IPS-NIHi7 (cell line): ENCODE measurements at regions not wholly inside any gene's neighbourhood (a gene's known extent, or its start where the extent isn't known, plus 50 kb on each side); places are given as distances from the start of the nearest gene placed in this dataset.
A peak's percentile ranks its signal among the peaks of the same experiment; 100 is the strongest.

Source experiments
- DNase-seq: peaks from one replicate; pipeline ENCODE4 v3.0.0; 2012; ENCODE audit warnings: mixed read lengths; ENCODE audit errors: extremely low spot score

DNA sequence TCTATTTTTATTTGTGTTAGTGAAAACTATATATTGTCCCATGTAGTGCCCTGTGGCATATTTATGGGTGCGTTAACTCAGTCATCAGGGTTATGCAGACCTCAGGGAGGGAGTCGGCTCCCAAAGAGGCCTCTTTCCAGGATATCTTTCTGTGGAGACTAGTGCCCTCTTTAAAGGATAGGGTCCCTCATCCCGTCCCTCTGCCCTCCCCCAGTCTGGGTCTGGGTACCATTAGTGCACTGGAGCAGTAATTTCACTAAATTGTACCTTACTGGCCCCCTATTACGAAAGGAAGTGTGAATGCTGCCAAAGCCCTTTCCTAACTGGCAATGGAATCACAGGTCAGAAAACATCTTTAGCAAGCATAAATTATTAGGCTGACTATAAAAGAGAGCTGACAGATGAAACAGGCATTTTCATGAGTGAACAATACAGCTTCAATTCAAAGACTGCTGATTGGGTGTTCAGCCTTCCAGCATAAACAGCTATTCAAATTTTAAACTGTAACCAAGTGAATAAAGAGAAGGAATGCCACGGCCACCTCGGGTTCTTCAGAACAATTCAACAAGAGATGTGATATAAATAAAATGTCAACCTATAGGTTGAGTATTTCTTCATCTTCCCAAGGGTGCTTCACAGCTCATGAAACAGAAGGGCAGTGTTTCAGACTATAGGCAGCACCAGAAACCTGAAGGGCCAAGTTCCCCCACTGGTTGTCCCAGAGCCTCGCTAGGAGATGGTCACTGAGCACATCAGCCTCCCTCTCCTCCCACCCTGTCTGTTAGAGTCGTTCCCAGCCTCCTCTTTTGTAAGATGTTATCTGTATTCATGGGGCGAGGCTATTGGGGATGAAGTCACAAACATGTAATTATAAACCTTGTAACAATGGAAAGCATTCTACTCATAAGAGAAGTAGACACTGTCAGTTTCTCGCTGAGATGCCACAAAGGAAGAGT is 318.7 kb downstream of the TMEM161B start:
- DNase-seq: no peak

- DNase-seq: no peak
Measured at GRCh38 chr5:87948486-87948885, 320.2 kb downstream of the TMEM161B start.

- DNase-seq: no peak
Measured at GRCh38 chr5:87946271-87946670, 322.4 kb downstream of the TMEM161B start.

DNA sequence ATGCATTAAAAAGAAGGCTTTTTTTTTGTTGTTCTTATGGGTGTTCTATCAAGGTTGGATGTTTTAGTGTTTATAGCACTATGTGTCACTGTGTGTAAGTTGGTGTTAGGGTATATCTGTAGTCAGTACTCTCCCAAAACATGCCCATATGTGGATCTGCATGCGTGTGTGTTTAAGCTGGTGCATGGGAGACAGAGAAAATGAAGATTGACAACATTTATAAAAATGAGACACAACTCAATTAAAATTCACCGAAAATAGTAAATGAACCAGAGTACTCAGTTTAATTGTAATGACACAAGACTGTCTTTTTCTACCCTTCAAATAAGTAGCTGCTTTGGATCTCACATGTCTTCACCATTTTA is 323.4 kb downstream of the TMEM161B start:
- DNase-seq: no peak

DNA sequence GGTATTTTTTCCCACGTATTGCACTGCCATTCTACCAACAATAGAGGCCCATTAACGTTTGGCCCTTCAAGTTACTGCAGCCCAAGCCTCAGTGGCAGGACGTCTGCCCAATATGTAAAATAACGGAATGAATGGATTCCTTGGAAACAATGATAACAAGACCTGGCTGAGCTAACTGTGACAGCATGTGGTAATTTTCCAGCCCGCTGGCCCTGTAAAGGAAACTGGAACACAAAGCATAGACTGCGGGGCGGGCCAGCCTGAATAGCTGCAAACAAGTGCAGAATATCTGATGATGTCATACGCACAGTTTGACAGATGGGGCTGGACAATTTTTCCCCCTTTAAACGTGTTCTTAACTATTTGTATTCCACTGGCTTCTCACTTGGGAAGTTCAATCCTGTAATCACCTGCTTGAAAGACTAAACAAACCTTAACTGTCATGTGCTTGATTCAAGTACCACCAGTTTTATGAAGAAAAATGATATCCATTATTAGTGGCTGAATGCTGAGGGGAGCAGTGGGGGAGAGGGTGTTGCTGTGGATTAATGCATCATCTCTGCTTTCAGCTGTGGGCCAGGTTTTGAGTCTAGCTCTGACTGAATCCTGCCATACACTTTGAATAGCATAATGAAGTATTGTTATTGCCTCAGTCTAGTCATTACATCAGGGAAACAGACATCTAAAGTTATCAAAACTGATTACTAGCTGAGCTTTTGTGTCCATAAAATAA is 323.9 kb downstream of the TMEM161B start:
- DNase-seq: peak; percentile 41

DNA sequence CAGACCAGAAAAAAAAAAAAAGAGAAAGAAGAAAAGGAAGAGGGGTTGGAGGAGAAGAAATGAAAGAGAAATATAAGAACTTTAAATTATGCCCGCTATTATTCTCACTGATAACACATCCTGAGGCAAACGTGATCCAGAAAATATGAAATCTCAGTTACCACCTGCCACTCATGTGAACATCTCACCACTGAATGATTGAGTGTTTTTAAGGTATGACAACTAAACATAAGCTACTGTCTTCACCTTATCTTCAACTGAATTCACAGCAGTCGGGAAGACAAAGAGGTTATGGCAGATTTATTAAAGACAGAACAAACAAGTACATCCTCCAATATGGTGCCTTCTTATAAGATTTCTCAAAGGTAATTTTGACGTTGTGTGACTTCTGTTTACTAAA is 327.9 kb downstream of the TMEM161B start:
- DNase-seq: no peak

DNA sequence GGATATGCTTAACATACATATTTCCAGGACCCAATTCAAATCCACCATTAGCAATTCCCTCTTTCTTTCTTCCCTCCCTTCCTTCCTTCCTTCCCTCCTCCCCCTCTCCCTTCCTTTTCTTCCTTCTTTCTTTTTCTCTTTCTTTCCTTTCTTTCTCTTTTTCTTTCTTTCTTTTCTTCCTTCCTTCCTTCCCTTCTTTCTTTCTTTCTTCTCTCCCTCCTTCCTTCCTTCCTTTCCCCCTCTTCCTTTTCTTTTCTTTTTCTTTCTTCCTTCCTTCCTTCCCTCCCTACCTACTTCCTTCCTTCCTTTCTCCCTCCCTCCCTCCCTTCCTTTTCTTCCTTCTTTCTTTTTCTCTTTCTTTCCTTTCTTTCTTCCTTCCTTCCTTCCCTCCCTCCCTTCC is 332.0 kb downstream of the TMEM161B start:
- no peak for DNase-seq

DNA sequence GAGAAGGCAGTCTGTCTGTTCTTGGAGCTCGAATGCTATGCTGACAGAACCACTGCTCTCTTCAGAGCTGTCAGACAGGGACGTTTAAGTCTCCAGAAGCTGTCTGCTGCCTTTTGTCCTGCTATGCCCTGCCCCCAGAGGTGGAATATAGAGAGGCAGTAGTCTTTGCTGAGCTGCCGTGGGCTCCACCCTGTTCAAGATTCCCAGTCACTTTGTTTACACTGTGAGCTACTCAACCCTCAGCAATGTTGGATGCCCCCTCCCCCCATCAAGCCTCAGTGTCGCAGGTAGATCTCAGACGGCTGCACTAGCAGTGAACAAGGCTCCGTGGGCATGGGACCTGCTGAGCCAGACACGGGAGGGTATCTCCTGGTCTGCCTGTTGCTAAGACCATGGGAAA is 344.2 kb downstream of the TMEM161B start:
- no peak for DNase-seq

DNA sequence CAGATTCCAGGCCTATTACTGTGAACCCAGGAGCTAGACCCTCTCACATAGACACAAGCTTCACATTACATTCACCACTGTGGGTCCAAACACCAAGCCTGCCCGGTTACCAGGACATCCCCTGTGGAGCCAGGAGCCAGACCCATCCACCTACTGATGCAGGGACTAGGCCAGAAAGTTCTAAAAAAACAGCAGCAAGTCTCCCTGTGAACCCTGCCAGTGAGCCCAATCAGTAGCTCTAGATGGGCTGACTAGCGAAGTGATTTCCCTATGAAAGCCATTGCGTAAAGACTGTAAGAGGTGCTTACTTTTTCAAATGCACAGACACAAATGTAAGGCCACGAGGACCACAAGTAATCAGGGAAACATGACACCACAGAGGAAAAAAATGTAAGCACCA is 352.3 kb downstream of the TMEM161B start:
- DNase-seq: peak; percentile 39

DNA sequence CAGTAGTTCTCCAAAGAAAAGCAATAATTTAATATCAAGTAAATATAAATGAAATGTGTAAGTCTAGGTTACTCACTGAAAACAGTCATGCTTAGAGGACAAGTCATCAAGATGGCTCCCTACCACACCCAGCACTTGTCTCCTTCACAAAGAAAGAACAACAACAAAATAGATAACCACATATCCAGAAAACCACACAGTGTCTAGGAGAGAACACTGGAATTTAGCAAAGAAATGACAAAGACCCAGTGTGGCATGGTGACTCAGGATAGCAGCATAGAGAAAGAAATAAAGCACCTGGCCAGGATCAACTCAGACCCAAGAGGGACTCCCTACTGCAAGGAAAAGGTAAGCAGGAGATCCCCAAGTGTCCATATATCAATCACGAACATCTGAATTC is 356.2 kb downstream of the TMEM161B start:
- no peak for DNase-seq

DNA sequence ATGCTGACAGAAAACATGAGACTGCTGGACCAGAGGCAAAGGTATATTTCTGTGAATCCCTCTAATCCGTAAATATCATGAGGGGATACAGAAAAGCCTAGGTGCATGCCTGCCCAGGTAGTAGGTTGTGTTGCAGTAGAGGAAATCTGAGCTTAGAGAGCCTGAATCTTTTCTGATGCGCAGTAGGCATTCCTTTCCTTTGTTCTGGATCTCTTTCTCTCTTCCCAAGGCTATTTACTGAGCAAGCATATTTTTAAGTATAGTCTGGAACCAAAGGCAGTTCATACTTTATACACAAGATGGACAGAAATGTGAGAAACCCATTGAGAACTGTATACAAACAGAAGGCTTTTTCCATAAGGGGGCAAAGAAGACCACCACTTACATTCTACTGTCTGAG is 359.3 kb downstream of the TMEM161B start:
- DNase-seq: peak; percentile 20

- no peak for DNase-seq
Measured at GRCh38 chr5:87906962-87907361, 361.7 kb downstream of the TMEM161B start.

GRCh38 chr5:87900419-87900818 is 368.2 kb downstream of the TMEM161B start:
- DNase-seq: no peak

GRCh38 chr5:87899721-87900131 is 368.9 kb downstream of the TMEM161B start:
- no peak for DNase-seq

GRCh38 chr5:87899208-87899661 is 369.4 kb downstream of the TMEM161B start:
- no peak for DNase-seq

- DNase-seq: no peak
Measured at GRCh38 chr5:87898574-87898973, 370.1 kb downstream of the TMEM161B start.

GRCh38 chr5:87888139-87888538 is 380.5 kb downstream of the TMEM161B start:
- no peak for DNase-seq

GRCh38 chr5:87887247-87887646 is 381.4 kb downstream of the TMEM161B start:
- no peak for DNase-seq

GRCh38 chr5:87886164-87886563 is 382.5 kb downstream of the TMEM161B start:
- DNase-seq: no peak

DNA sequence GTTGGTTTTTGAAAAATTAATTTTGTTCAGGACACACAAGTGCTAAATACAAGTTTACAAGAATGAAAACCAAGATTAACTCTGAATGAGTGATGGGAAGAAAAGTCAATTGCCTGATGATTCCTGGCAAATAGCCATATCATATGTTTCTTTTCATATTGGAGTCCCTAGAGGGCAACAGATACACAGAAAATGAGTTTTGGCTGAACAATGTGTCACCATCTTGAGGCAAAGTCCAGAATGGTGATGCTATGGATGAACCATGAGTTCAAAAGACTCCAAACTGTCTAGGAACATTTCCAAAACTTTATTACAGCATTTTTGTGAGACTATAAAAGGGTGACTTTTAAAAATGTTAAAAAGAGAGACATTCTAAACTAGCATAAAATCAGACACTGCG is 382.9 kb downstream of the TMEM161B start:
- DNase-seq: no peak

DNA sequence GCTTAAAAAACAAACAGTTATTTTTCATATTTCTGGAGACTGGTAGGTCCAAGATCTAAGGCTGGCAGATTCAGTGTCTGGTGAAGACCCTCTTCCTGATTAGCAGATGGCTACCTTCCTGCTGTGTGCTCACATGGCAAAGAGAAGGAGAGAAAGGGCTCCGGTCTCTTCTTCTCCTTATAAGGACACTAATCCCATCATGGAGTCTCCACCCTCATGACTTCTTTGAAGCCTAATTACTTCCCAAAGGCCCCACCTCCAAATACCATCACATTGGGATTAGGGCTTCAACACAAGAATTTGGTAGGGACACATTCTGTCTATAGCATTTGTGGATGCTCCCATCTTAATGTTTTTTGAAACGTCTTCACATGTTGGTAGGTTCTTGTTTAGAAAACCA is 391.1 kb downstream of the TMEM161B start:
- no peak for DNase-seq

DNA sequence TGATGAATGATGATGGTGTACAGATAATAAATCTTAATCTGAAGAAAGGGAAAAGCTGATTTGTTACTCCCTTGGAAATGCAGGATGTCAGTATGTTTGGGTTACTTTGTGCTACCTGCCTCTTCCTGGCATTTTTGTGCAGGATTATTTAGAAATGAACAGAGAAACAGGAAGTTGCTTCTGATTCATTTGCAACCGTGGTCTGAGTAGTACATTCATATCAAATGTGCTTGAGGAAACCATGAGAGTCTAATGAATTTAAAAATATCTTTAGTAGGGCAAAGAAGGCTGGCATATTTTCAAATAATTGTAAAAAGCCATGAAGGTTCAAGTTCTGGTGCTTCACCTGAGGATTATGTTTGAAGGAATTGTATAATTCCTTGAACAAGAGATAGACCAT is 391.6 kb downstream of the TMEM161B start:
- no peak for DNase-seq

DNA sequence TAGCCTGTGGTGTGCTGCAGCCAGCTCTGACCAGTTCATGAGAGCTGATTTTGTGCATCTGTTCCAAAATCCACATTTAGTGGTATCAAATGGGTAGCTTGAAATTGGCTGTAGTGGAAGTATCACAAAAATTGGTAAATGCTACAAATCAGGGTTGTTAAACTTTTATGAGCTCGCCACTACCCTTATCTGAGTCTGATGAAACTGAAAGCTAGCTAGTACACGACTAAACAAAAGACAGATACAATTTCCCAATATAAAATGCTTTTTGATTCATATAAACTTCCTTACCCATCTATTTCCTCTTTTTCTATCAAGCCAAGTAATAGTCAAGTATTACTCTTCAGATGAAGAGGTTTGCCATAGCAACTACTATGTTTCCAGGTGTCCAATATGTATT is 392.0 kb downstream of the TMEM161B start:
- DNase-seq: no peak
